Fibroblast of mammary gland (primary cell): ENCODE measurements at regions not wholly inside any gene's neighbourhood (a gene's known extent, or its start where the extent isn't known, plus 50 kb on each side); places are given as distances from the start of the nearest gene placed in this dataset.

Experiments used
- DNase-seq: peaks from one replicate; pipeline ENCODE4 v3.0.0-alpha.2; 2010; ENCODE audit warnings: low read depth
- H3K4me3 ChIP-seq: 2 replicates; pipeline ENCODE4 v1.5.1; 2011; ENCODE audit warnings: low read depth, mild to moderate bottlenecking, low read length, moderate library complexity; ENCODE audit not compliant: control insufficient read depth
- TF ChIP-seq, protein P1 (sequence below): conservative IDR thresholded peaks from 2 replicates; pipeline ENCODE4 v1.5.1; 2011; ENCODE audit warnings: low read depth, low read length, inconsistent platforms; ENCODE audit not compliant: control insufficient read depth, insufficient read depth

DNA sequence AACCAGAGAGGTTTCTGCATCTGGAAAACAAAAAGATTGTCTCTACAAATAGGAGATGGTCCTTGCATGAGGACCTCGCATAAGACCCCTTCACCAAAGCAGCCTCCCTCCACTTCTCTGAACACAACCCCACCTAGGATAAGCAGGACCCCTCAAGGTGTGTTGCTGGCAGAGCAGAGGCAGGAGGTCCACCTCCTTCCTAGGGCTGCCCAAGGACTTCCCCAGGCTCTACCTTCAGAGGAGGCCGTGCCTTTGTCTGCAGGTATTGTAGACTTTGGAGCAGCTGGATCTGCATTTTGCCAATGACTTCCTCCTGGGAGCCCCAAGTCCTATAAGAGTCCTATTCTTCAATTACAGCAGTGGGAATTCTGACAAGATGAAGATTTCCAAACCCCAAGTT is 67.3 kb upstream of the TSPAN11 start:
- DNase-seq = no peak
- TF ChIP-seq, protein P1, sequence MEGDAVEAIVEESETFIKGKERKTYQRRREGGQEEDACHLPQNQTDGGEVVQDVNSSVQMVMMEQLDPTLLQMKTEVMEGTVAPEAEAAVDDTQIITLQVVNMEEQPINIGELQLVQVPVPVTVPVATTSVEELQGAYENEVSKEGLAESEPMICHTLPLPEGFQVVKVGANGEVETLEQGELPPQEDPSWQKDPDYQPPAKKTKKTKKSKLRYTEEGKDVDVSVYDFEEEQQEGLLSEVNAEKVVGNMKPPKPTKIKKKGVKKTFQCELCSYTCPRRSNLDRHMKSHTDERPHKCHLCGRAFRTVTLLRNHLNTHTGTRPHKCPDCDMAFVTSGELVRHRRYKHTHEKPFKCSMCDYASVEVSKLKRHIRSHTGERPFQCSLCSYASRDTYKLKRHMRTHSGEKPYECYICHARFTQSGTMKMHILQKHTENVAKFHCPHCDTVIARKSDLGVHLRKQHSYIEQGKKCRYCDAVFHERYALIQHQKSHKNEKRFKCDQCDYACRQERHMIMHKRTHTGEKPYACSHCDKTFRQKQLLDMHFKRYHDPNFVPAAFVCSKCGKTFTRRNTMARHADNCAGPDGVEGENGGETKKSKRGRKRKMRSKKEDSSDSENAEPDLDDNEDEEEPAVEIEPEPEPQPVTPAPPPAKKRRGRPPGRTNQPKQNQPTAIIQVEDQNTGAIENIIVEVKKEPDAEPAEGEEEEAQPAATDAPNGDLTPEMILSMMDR = no peak

DNA sequence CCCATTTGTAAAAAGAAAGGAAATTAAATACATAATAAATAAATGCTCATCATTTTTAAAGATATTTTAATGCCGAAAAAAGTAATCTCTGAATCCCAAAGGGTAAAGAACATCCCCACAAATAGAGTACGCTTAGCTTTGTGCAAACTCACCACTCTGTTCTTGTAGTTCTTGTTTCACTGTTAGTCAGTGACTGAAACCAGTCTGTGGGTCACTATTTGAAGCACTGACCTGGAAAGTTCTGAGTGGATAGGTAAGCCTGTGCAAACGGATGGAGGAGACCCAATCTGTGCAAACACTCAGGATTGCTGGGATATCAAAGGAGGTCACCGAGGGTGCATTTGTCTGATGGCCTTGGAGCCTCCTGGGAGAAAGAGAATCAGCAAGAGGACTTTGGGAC is 68.1 kb upstream of the TSPAN11 start:
- TF ChIP-seq, protein P1 = no peak
- no peak overlapping the region for H3K4me3 ChIP-seq
- DNase-seq = no peak

More for the DNA sequence above, 67.3 kb upstream of the TSPAN11 start:
- no peak overlapping the region for H3K4me3 ChIP-seq

DNA sequence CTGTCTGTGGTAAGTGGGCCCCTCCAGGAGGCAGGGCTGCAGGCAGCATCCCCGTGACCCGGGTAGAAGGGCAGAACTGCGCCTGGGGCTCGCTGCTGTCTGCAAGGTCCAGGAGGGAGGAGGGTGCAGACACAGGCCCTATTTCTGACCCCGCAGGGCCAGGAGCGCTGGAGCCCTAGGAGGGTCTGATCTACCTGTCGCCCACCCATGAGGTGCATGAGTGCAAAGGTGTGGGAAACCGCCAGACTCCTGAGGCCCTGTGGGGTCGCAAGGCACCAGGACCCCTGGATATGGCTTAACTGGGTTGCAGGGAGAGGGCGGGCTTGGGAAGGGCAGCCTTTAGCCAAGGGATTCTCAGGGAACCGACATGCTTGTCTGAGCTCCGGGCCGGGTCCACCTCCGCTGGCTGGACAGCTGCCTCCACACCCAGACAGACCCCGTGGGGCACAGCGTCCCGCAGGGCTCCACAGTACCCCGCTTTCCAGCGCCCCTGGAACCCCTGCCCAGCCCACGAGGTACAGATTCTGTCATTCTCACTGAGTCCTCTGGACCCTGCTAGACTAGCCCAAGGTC is 72.9 kb upstream of the TSPAN11 start:
- no peak for DNase-seq
- no peak overlapping the region for H3K4me3 ChIP-seq
- TF ChIP-seq, protein P1 = no peak

DNA sequence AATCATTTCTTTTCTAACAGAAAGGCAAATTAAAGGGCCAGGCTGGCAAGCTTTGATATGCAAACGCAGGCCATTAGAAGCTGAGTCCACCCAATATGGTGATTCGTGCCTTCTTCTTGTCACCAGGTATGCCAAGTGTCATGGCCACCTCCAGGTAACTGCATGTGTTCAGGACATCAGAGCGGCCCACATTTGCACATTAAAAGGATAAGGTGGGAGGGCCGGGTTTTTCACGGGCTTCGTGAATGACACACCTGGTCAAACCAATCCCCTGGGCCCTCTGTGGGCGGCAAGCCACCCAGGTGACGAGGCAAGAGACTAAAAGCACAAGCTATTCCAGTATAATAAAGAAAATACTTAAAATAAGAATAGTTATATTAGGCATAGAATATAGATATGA is 75.9 kb upstream of the TSPAN11 start:
- TF ChIP-seq, protein P1 = no peak
- no peak overlapping the region for H3K4me3 ChIP-seq
- no peak for DNase-seq

DNA sequence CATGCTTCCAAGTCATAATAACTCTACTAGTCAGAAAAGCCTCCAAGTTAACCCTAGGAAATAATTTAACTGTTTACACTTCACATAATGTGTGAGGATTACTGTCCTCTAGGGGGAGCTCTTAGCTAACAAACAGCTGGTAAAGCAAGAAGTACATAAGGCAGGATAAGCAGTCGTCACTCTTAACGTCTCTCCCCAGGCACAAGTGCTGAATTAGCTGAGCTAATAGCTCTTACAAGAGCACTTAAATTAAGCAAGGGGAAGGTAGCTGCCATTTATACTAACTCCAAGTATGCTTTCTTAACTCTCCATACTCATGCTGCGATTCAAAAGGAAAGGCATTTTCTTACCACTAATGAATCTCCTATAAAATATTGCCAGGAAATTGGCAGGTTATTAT is 79.3 kb upstream of the TSPAN11 start:
- peak; percentile 81 for DNase-seq
- TF ChIP-seq, protein P1 = peak; percentile 82
- no peak overlapping the region for H3K4me3 ChIP-seq

DNA sequence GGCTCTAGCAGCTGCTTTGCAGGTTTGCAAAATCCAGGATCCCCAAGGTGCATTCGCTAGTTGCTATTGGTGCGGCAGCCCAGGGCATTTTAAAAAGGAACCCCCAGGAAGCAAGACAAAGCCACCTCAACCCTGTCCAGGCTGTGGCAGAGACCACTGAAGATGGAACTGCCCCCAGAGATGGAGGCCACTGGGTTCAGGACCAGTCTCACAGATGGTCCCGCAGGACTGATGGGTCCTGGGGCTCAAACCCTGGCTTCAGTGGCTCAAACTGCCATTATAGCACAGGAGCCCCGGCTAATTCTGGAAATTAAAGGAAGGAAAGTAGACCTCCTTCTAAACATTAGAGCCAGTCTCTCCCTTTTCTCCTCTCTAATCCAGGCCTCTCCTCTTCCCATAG is 79.8 kb upstream of the TSPAN11 start:
- DNase-seq = no peak
- TF ChIP-seq, protein P1 = no peak
- H3K4me3 ChIP-seq = no peak overlapping the region

DNA sequence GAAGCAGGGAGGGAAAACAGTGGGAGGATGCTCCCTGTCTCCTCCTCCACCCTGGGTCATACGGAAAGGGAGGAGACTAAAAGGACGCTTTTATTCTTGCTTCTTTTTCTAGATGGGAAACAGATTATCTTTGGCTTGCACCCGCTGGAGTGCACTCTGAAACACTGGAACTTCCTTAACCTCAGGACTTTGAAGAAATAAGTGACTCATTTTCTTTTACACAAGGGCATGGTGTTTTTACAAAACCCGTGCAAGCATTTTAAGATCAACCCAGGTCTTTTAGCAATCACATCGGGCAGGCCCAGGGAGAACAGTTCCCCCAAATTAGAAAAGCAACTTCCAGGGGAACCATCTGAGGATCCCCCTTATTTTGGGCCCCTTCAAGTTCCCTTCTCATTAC is 80.9 kb upstream of the TSPAN11 start:
- no peak overlapping the region for H3K4me3 ChIP-seq
- TF ChIP-seq, protein P1 = no peak
- no peak for DNase-seq
